ENCODE measurements at regions not wholly inside any gene's neighbourhood (a gene's known extent, or its start where the extent isn't known, plus 50 kb on each side); places are given as distances from the start of the nearest gene placed in this dataset.

GRCh38 chr4:83876047-83876446 lies 340.1 kb downstream of the GPAT3 start:
- Histone ChIP-seq H3K79me1 (ENCODE audit: low read depth in 1 of 2, low read length in 2 of 2) (no peaks in the 10 kb centered on the region), H2BK120ac (ENCODE audit: low read depth, low read length) (no peak overlapping the region), H3K4ac (ENCODE audit: low read depth, low read length) (no peak overlapping the region), H3K4me1 (ENCODE audit: control insufficient read depth, insufficient read depth, low read length) (no peaks in the 10 kb centered on the region), H2AK5ac (ENCODE audit: low read depth, low read length) (no peak overlapping the region), H3K4me2 (ENCODE audit: low read depth, low read length) (no peak overlapping the region), H4K20me1 (ENCODE audit: insufficient read depth, low read length) (no peaks in the 10 kb centered on the region), H3K23ac (ENCODE audit: low read depth, low read length) (no peak overlapping the region), H3K18ac (ENCODE audit: low read depth, low read length) (no peak overlapping the region), H3K9me3 (ENCODE audit: control insufficient read depth, insufficient read depth, low read length) (no peaks in the 10 kb centered on the region), H3K27me3 (ENCODE audit: control insufficient read depth, insufficient read depth, low read length) (no peaks in the 10 kb centered on the region), H4K5ac (ENCODE audit: low read depth, low read length) (no peak overlapping the region), H2BK20ac (ENCODE audit: low read depth, low read length) (no peak overlapping the region), H3K4me3 (ENCODE audit: insufficient read depth, low read depth, low read length) (no peak overlapping the region), H3K56ac (ENCODE audit: extremely low read depth, insufficient read depth, low read length) (no peak overlapping the region), H3K27ac (ENCODE audit: insufficient read depth, low read length) (no peak overlapping the region), H3K14ac (replicated peaks; ENCODE audit: low read depth, low read length) (no peak overlapping the region), H3K36me3 (ENCODE audit: control insufficient read depth, insufficient read depth, low read length) (no peaks in the 10 kb centered on the region), H4K8ac (ENCODE audit: low read depth in 2 of 2, low read length in 2 of 2) (no peak overlapping the region), H4K91ac (ENCODE audit: insufficient read depth, low read depth, low read length) (no peak overlapping the region), H2BK5ac (ENCODE audit: low read depth, low read length, poor library complexity, severe bottlenecking) (no peak overlapping the region), H3K9me1 (ENCODE audit: insufficient read depth, low read length) (no peaks in the 10 kb centered on the region), H2BK15ac (ENCODE audit: low read depth, low read length) (no peak overlapping the region), H2AK9ac (replicated peaks; ENCODE audit: low read depth, low read length, poor library complexity) (no peak overlapping the region), H2AFZ (replicated peaks; ENCODE audit: low read length, poor library complexity) (no peak overlapping the region), H3K9ac (ENCODE audit: low read depth, low read length) (no peak overlapping the region)
- ATAC-seq (ENCODE audit: low read depth) (no peak), DNase-seq (peak; percentile 50)
- no TSS peak for BruUV-seq (replicated peaks)
- ChIA-PET CTCF (no interaction called here), POLR2A (ENCODE audit: unreplicated experiment) (no interaction called here)
- in situ Hi-C loops (cut with MboI; ENCODE audit: low sequenced_read_pairs), result no loop called here
- dilution Hi-C loops (cut with HindIII; ENCODE audit: low sequenced_read_pairs, unreplicated experiment), result no loop called here
- TF ChIP-seq CHD1 (IDR thresholded peaks at IDR 0.05; ENCODE audit: low read depth, low read length), result no peak
- TF ChIP-seq NFE2L2 (IDR thresholded peaks at IDR 0.05; ENCODE audit: low read depth, low read length), result no peak
- no peak for TF ChIP-seq POLR2A (IDR thresholded peaks at IDR 0.05; ENCODE audit: low read depth, low read length)
- TF ChIP-seq MXI1 (IDR thresholded peaks at IDR 0.05; ENCODE audit: borderline replicate concordance, low read depth, low read length), result no peak
- TF ChIP-seq, protein P1, sequence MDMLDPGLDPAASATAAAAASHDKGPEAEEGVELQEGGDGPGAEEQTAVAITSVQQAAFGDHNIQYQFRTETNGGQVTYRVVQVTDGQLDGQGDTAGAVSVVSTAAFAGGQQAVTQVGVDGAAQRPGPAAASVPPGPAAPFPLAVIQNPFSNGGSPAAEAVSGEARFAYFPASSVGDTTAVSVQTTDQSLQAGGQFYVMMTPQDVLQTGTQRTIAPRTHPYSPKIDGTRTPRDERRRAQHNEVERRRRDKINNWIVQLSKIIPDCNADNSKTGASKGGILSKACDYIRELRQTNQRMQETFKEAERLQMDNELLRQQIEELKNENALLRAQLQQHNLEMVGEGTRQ (IDR thresholded peaks at IDR 0.05; ENCODE audit: low read depth, low read length), result no peak
- TF ChIP-seq RAD21 (IDR thresholded peaks at IDR 0.05; ENCODE audit: low read length), result no peak
- TF ChIP-seq SMC3 (IDR thresholded peaks at IDR 0.05; ENCODE audit: low read depth, low read length), result no peak
- TF ChIP-seq, protein P2, sequence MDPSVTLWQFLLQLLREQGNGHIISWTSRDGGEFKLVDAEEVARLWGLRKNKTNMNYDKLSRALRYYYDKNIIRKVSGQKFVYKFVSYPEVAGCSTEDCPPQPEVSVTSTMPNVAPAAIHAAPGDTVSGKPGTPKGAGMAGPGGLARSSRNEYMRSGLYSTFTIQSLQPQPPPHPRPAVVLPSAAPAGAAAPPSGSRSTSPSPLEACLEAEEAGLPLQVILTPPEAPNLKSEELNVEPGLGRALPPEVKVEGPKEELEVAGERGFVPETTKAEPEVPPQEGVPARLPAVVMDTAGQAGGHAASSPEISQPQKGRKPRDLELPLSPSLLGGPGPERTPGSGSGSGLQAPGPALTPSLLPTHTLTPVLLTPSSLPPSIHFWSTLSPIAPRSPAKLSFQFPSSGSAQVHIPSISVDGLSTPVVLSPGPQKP (IDR thresholded peaks at IDR 0.05; ENCODE audit: borderline replicate concordance, low read depth, low read length), result no peak
- TF ChIP-seq MAZ (IDR thresholded peaks at IDR 0.05; ENCODE audit: borderline replicate concordance, low read depth, low read length), result no peak
- TF ChIP-seq, protein P3, sequence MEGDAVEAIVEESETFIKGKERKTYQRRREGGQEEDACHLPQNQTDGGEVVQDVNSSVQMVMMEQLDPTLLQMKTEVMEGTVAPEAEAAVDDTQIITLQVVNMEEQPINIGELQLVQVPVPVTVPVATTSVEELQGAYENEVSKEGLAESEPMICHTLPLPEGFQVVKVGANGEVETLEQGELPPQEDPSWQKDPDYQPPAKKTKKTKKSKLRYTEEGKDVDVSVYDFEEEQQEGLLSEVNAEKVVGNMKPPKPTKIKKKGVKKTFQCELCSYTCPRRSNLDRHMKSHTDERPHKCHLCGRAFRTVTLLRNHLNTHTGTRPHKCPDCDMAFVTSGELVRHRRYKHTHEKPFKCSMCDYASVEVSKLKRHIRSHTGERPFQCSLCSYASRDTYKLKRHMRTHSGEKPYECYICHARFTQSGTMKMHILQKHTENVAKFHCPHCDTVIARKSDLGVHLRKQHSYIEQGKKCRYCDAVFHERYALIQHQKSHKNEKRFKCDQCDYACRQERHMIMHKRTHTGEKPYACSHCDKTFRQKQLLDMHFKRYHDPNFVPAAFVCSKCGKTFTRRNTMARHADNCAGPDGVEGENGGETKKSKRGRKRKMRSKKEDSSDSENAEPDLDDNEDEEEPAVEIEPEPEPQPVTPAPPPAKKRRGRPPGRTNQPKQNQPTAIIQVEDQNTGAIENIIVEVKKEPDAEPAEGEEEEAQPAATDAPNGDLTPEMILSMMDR (conservative IDR thresholded peaks at IDR 0.05; ENCODE audit: low read depth, low read length), result no peak
- no peak for TF ChIP-seq RFX5 (IDR thresholded peaks at IDR 0.05; ENCODE audit: low read depth, low read length)
- intact Hi-C loops (cut with micrococcal nuclease), result no loop called here
- WGBS, 2 experiments (ENCODE audit: extremely low coverage in 2 of 2, insufficient read length in 1 of 2), result no CpG with 5 or more reads among the region's 1 CpG

Measured in IMR-90 (cell line).